ENCODE measurements at regions not wholly inside any gene's neighbourhood (a gene's known extent, or its start where the extent isn't known, plus 50 kb on each side); places are given as distances from the start of the nearest gene placed in this dataset.
"Not testable (repeated sequence)": the region's sequence is repeated elsewhere in the genome, so short reads cannot be mapped to it uniquely, and the experiment has no call there.

- DNase-seq (ENCODE audit: low spot score) = no peak
These were observed 112.7 kb upstream of the CLINT1 start for GRCh38 chr5:157971571-157972216.

GRCh38 chr5:157968570-157968969, 109.6 kb upstream of the CLINT1 start:
- not testable (repeated sequence) for DNase-seq (ENCODE audit: low spot score)

GRCh38 chr5:157965989-157966388, 107.0 kb upstream of the CLINT1 start:
- no peak for DNase-seq (ENCODE audit: low spot score)

GRCh38 chr5:157965040-157965678, 106.2 kb upstream of the CLINT1 start:
- DNase-seq (ENCODE audit: low spot score) = no peak

- DNase-seq (ENCODE audit: low spot score) = no peak
These were observed 104.8 kb upstream of the CLINT1 start for GRCh38 chr5:157963761-157964160.

- no peak for DNase-seq (ENCODE audit: low spot score)
These were observed 104.3 kb upstream of the CLINT1 start for GRCh38 chr5:157963244-157963643.

GRCh38 chr5:157962686-157963085, 103.7 kb upstream of the CLINT1 start:
- not testable (repeated sequence) for DNase-seq (ENCODE audit: low spot score)

- DNase-seq (ENCODE audit: low spot score) = no peak
These were observed 103.1 kb upstream of the CLINT1 start for GRCh38 chr5:157961896-157962590.

- DNase-seq (ENCODE audit: low spot score) = no peak
These were observed 102.2 kb upstream of the CLINT1 start for GRCh38 chr5:157961176-157961575.

- DNase-seq (ENCODE audit: low spot score) = no peak
These were observed 100.4 kb upstream of the CLINT1 start for GRCh38 chr5:157959370-157959769.

GRCh38 chr5:157956271-157956885, 97.4 kb upstream of the CLINT1 start:
- peak; percentile 24 for DNase-seq (ENCODE audit: low spot score)

- DNase-seq (ENCODE audit: low spot score) = no peak
These were observed 96.7 kb upstream of the CLINT1 start for GRCh38 chr5:157955541-157956172.

GRCh38 chr5:157952374-157952685, 93.4 kb upstream of the CLINT1 start:
- no peak for DNase-seq (ENCODE audit: low spot score)

- no peak for DNase-seq (ENCODE audit: low spot score)
These were observed 92.9 kb upstream of the CLINT1 start for GRCh38 chr5:157951673-157952373.

- no peak for DNase-seq (ENCODE audit: low spot score)
These were observed 90.6 kb upstream of the CLINT1 start for GRCh38 chr5:157949520-157949919.

- peak; percentile 68 for DNase-seq (ENCODE audit: low spot score)
These were observed 89.9 kb upstream of the CLINT1 start for GRCh38 chr5:157948738-157949410.

- DNase-seq (ENCODE audit: low spot score) = no peak
These were observed 88.2 kb upstream of the CLINT1 start for GRCh38 chr5:157947156-157947555.

GRCh38 chr5:157945822-157946221, 86.9 kb upstream of the CLINT1 start:
- not testable (repeated sequence) for DNase-seq (ENCODE audit: low spot score)

GRCh38 chr5:157944938-157945337, 86.0 kb upstream of the CLINT1 start:
- no peak for DNase-seq (ENCODE audit: low spot score)

GRCh38 chr5:157944077-157944633, 85.2 kb upstream of the CLINT1 start:
- DNase-seq (ENCODE audit: low spot score) = no peak

- DNase-seq (ENCODE audit: low spot score) = no peak
These were observed 83.7 kb upstream of the CLINT1 start for GRCh38 chr5:157942595-157942994.

All from HuH-7 (cell line).